ENCODE measurements at regions not wholly inside any gene's neighbourhood (a gene's known extent, or its start where the extent isn't known, plus 50 kb on each side); places are given as distances from the start of the nearest gene placed in this dataset.

DNA sequence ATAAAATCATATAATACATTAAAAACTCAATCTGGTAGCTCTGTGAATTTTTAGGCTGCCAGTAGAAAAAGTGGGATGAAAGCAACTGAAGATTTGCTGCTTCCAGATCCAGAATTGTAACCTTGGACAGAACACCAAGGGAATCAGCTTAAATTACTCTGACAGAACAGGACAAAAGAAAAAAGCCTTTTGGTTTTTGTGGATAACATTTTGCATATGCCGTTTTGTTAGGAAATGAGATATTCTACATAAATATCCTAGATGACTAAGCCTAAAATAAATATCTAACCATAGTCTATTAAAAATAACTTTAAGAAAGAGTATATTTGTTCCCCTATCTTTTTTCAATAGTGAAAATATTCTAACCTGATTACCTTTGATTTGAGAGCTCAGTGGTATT is 148.7 kb upstream of the DOCK10 start:
- TF ChIP-seq, protein P1, sequence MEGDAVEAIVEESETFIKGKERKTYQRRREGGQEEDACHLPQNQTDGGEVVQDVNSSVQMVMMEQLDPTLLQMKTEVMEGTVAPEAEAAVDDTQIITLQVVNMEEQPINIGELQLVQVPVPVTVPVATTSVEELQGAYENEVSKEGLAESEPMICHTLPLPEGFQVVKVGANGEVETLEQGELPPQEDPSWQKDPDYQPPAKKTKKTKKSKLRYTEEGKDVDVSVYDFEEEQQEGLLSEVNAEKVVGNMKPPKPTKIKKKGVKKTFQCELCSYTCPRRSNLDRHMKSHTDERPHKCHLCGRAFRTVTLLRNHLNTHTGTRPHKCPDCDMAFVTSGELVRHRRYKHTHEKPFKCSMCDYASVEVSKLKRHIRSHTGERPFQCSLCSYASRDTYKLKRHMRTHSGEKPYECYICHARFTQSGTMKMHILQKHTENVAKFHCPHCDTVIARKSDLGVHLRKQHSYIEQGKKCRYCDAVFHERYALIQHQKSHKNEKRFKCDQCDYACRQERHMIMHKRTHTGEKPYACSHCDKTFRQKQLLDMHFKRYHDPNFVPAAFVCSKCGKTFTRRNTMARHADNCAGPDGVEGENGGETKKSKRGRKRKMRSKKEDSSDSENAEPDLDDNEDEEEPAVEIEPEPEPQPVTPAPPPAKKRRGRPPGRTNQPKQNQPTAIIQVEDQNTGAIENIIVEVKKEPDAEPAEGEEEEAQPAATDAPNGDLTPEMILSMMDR (IDR thresholded peaks at IDR 0.05; ENCODE audit: extremely low read depth in 1 of 2, insufficient read depth in 1 of 2, low read depth in 1 of 2, low read length in 2 of 2): no peak
- TF ChIP-seq EZH2 (IDR thresholded peaks at IDR 0.05; ENCODE audit: borderline replicate concordance, low read depth, low read length, severe bottlenecking) (no peak), MAX (IDR thresholded peaks at IDR 0.05; ENCODE audit: insufficient read depth, insufficient read length) (no peak), POLR2A (IDR thresholded peaks at IDR 0.05; ENCODE audit: low read depth, low read length) (no peak)

All from endothelial cell of umbilical vein (primary cell).